Muscle of leg (tissue), 3 donors: ENCODE measurements at regions not wholly inside any gene's neighbourhood (a gene's known extent, or its start where the extent isn't known, plus 50 kb on each side); places are given as distances from the start of the nearest gene placed in this dataset.

Source experiments
- DNase-seq: peaks from one replicate; pipeline ENCODE4 v3.0.0; 2013
- H3K27ac ChIP-seq: one replicate; pipeline ENCODE4 v1.5.1; 2013; ENCODE audit warnings: mild to moderate bottlenecking, low read length, control low read depth
- H3K27me3 ChIP-seq: one replicate; pipeline ENCODE4 v1.6.1; 2013; ENCODE audit warnings: low read length; ENCODE audit not compliant: control insufficient read depth, insufficient read depth
- H3K36me3 ChIP-seq: one replicate; pipeline ENCODE4 v1.6.1; 2013; ENCODE audit warnings: low read length; ENCODE audit not compliant: control insufficient read depth, insufficient read depth
- H3K4me1 ChIP-seq: one replicate; pipeline ENCODE4 v1.6.1; 2013; ENCODE audit warnings: low read length; ENCODE audit not compliant: control insufficient read depth, insufficient read depth
- H3K4me3 ChIP-seq: one replicate; pipeline ENCODE4 v1.5.1; 2013; ENCODE audit warnings: low read length, control low read depth
- H3K9me3 ChIP-seq: replicated peaks from 2 replicates; pipeline ENCODE4 v1.6.1; 2013; ENCODE audit warnings: low read depth, low read length; ENCODE audit not compliant: control insufficient read depth
- WGBS: methylation state at CpG from one replicate; pipeline ENCODE4 v1.1.5; 2013; ENCODE audit warnings: missing lambda C conversion rate; ENCODE audit not compliant: insufficient coverage; 5-methylcytosine and 5-hydroxymethylcytosine counted together

DNA sequence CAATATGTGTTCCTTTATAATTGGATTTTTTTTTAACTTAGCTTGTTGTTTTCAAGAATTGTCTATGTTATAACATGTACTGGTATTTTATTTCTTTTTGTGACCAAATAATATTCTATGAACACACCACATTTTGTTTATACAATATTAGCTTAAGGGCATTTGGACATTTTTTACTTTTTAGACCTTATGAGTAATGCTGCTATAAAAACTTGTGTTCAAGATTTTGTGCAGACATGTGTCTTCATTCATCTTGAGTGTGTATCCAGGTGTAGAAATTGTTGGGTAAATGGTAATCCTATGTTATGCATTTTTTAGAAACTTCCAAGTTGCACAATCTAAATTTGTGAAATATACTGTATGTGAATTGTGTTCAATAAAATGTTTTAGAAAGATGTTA, 936.7 kb downstream of the CCSER2 start:
- Histone ChIP-seq H3K4me3 (no peak overlapping the region), H3K36me3 (no peaks in the 10 kb centered on the region), H3K27me3 (no peaks in the 10 kb centered on the region), H3K9me3 (no peaks in the 10 kb centered on the region), H3K4me1 (no peaks in the 10 kb centered on the region), H3K27ac (no peak overlapping the region)
- DNase-seq = no peak

GRCh38 chr10:85266808-85267207, 938.4 kb downstream of the CCSER2 start:
- H3K27ac ChIP-seq = no peak overlapping the region
- no peak for DNase-seq
- H3K9me3 ChIP-seq = peaks cover 4% of the 10 kb centered on the region
- no peaks in the 10 kb centered on the region for H3K36me3 ChIP-seq
- no peak overlapping the region for H3K4me3 ChIP-seq
- no peaks in the 10 kb centered on the region for H3K4me1 ChIP-seq
- WGBS = no CpG with 5 or more reads among the region's 1 CpG
- H3K27me3 ChIP-seq = no peaks in the 10 kb centered on the region

- H3K4me3 ChIP-seq = no peak overlapping the region
- H3K36me3 ChIP-seq = no peaks in the 10 kb centered on the region
- DNase-seq = no peak
- H3K9me3 ChIP-seq = peaks cover 5% of the 10 kb centered on the region
- WGBS = 60% methylated on average over 4 of the region's 4 CpGs
- H3K27me3 ChIP-seq = no peaks in the 10 kb centered on the region
- H3K4me1 ChIP-seq = no peaks in the 10 kb centered on the region
- no peak overlapping the region for H3K27ac ChIP-seq
Observed at GRCh38 chr10:85280014-85280413, 951.6 kb downstream of the CCSER2 start.

GRCh38 chr10:85284778-85285770, 956.7 kb downstream of the CCSER2 start:
- WGBS = 56% methylated on average over 1 of the region's 3 CpGs
- peaks cover 2% of the 10 kb centered on the region for H3K9me3 ChIP-seq
- H3K27ac ChIP-seq = no peak overlapping the region
- H3K36me3 ChIP-seq = no peaks in the 10 kb centered on the region
- no peaks in the 10 kb centered on the region for H3K4me1 ChIP-seq
- DNase-seq = no peak
- H3K4me3 ChIP-seq = no peak overlapping the region
- no peaks in the 10 kb centered on the region for H3K27me3 ChIP-seq

DNA sequence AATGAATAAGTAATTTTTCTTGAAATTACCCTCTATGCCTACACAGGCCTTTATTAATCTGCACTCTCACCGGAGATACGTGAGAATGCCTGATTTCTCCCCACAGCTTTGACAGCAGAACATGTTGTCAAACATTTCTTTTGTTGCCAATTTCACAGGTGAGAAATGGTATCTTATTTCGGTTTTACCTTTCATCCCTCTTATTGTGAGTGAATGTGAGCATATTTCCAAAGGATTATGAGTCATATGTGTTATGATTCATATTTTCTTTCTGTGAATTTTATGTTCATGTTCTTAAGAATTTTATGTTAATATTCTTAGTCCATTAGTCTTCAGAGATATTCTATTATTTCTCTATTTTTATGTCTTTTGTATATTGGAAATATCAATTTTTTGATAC, 965.1 kb downstream of the CCSER2 start:
- H3K4me1 ChIP-seq = no peaks in the 10 kb centered on the region
- DNase-seq = no peak
- no peak overlapping the region for H3K4me3 ChIP-seq
- H3K27ac ChIP-seq = no peak overlapping the region
- no peaks in the 10 kb centered on the region for H3K36me3 ChIP-seq
- H3K9me3 ChIP-seq = no peaks in the 10 kb centered on the region
- WGBS = no CpG with 5 or more reads among the region's 3 CpGs
- no peaks in the 10 kb centered on the region for H3K27me3 ChIP-seq

GRCh38 chr10:85311613-85312337, 983.4 kb downstream of the CCSER2 start:
- no peak overlapping the region for H3K4me3 ChIP-seq
- H3K36me3 ChIP-seq = no peaks in the 10 kb centered on the region
- no CpG with 5 or more reads among the region's 2 CpGs for WGBS
- no peak for DNase-seq
- no peaks in the 10 kb centered on the region for H3K27me3 ChIP-seq
- H3K27ac ChIP-seq = no peak overlapping the region
- H3K9me3 ChIP-seq = no peaks in the 10 kb centered on the region
- H3K4me1 ChIP-seq = no peaks in the 10 kb centered on the region

GRCh38 chr10:85315657-85316056, 987.3 kb downstream of the CCSER2 start:
- no peak overlapping the region for H3K4me3 ChIP-seq
- H3K27ac ChIP-seq = no peak overlapping the region
- WGBS = 54% methylated on average over 3 of the region's 4 CpGs
- H3K36me3 ChIP-seq = no peaks in the 10 kb centered on the region
- no peaks in the 10 kb centered on the region for H3K9me3 ChIP-seq
- H3K4me1 ChIP-seq = peaks cover 2% of the 10 kb centered on the region
- H3K27me3 ChIP-seq = no peaks in the 10 kb centered on the region
- no peak for DNase-seq

GRCh38 chr10:85316276-85316675, 987.9 kb downstream of the CCSER2 start:
- no peaks in the 10 kb centered on the region for H3K27me3 ChIP-seq
- DNase-seq = no peak
- H3K9me3 ChIP-seq = no peaks in the 10 kb centered on the region
- WGBS = no CpG with 5 or more reads among the region's 4 CpGs
- no peak overlapping the region for H3K27ac ChIP-seq
- no peak overlapping the region for H3K4me3 ChIP-seq
- peaks cover 2% of the 10 kb centered on the region for H3K4me1 ChIP-seq
- H3K36me3 ChIP-seq = no peaks in the 10 kb centered on the region

DNA sequence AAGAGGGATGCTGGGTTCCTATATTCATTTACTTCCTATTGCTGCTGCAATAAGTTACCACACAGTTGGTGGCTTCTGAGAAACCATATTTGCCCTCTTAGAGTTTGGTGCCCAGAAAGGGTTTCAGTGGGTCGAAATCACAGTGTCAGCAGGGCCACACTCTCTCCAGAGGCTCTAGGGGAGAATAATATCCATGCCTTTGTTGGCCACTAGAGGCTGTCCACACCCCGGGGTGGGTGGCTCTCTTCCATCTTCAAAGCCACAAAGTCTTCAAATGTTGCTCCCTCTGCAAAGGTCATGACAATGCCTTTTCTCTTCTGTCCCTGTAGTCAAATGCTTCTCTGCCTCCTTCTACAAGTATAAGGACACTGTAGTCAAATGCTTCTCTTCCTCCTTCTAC, 989.4 kb downstream of the CCSER2 start:
- peaks cover 2% of the 10 kb centered on the region for H3K4me1 ChIP-seq
- DNase-seq = no peak
- H3K9me3 ChIP-seq = no peaks in the 10 kb centered on the region
- WGBS = 75% methylated on average over 2 of the region's 2 CpGs
- no peak overlapping the region for H3K4me3 ChIP-seq
- no peak overlapping the region for H3K27ac ChIP-seq
- no peaks in the 10 kb centered on the region for H3K36me3 ChIP-seq
- H3K27me3 ChIP-seq = no peaks in the 10 kb centered on the region
